GM12874 (cell line): ENCODE measurements at regions not wholly inside any gene's neighbourhood (a gene's known extent, or its start where the extent isn't known, plus 50 kb on each side); places are given as distances from the start of the nearest gene placed in this dataset.

ENCODE experiments used
- TF ChIP-seq, protein P1 (sequence below): IDR thresholded peaks from 2 replicates; pipeline ENCODE4 v1.5.1; 2011; ENCODE audit warnings: low read depth, mild to moderate bottlenecking, control low read depth, low read length, moderate library complexity; ENCODE audit not compliant: insufficient read depth

DNA sequence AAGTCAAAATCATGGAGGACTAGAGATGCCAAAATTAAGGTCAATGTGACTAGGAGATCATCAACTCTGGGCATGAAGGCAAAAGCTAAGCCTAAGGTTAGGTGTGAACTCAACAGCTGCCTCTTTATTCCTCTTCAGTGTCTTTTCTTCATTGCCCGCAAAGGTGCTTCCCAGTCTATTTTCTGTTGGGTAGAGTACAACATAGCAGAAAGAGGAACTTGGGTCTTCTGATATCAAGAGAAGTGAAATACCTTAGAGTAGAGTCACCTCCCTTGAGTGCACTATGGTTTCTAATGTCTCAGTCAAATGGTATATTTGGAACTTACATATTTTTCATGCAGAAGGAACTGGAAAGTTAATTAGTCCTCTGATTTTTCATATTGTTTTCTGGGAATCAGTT lies 122.5 kb upstream of the GRIN3A start:
- TF ChIP-seq, protein P1, sequence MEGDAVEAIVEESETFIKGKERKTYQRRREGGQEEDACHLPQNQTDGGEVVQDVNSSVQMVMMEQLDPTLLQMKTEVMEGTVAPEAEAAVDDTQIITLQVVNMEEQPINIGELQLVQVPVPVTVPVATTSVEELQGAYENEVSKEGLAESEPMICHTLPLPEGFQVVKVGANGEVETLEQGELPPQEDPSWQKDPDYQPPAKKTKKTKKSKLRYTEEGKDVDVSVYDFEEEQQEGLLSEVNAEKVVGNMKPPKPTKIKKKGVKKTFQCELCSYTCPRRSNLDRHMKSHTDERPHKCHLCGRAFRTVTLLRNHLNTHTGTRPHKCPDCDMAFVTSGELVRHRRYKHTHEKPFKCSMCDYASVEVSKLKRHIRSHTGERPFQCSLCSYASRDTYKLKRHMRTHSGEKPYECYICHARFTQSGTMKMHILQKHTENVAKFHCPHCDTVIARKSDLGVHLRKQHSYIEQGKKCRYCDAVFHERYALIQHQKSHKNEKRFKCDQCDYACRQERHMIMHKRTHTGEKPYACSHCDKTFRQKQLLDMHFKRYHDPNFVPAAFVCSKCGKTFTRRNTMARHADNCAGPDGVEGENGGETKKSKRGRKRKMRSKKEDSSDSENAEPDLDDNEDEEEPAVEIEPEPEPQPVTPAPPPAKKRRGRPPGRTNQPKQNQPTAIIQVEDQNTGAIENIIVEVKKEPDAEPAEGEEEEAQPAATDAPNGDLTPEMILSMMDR: no peak

- TF ChIP-seq, protein P1: no peak
Measured at GRCh38 chr9:101859620-101860019, 121.2 kb upstream of the GRIN3A start.

DNA sequence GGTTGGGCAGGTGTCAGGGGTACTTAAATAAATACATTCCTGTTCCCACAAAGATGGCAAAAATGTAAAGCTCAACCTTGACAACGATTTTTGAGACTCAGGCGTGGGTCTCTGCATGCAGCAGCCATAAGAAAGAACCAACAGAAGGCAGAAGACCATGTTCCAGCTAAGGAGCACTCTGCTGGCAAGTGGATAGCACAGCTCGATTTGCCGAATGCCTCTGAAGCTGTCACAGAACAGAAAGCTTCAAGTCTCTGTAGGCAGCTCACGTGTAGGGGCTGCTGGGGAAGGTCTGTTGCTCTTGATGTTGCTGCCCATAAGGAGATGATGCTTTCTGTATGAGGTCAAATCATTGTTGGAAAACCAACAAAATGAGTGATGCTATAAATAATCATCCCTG lies 119.6 kb upstream of the GRIN3A start:
- TF ChIP-seq, protein P1: no peak

DNA sequence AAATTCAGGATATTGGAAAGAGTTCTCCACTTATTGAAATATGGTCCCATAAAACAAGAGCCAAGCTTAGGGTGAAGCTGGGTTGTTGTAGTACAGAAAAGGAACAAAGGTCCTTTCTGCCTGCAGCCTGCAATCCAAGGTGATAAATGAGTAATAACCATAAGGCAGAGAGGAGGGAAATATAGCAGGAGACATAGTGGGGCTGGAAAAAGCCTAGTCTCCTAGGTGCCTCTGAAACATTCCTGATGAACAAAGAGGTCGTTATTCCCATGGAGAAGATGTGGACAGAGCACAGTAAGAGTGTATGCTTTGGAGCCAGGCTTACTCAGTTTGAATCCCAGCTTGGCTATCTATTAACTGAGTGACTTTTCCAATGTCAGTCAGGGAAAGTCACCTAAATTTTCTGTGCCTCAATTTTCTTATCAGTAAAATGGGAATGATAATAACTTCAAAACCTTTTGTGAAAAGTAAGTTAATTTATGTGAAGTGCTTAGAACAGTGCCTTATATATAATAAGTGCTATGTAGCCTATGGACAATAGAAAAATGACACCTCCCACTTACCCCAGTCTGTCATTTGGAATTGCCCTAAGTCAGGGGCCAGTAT lies 110.8 kb upstream of the GRIN3A start:
- TF ChIP-seq, protein P1: no peak

DNA sequence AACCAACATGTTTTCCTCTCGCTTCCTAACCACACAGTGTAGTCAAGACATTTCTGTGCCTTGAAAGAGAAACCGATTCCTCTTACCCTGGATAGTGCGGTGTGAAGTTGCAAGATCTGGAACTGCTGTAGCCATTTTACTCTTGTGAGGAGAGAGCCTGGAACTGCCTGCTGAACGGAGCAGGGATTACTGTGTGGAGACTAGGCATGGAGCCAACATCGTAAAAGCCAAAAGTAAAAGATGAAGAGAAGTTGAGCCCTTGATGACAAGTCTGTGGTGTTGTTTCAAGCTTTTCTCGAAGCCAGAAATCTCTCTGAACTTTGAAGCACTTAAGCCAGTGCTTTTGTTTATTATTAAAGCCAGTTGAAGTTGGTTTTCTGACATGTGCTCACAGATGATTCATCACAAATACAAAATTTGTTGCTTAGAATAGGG lies 110.1 kb upstream of the GRIN3A start:
- TF ChIP-seq, protein P1: no peak

DNA sequence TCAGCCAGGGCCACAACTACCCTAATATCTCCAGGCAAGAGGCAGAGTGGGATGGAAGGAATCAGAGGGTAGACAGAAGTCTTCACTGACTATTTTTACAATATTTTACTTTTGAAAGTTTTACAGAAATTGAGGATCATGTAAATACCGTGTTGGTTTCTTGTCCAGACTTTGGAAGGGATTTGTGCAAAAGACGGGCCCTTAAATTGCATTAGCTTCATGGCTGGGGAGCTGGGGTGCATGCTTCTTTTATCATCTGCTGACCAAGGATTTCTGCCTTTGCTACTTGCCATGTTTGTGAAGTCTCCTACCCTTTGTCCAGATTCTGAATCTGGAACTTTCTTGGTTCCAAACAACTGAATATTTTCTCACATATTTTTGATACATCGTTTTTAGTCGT lies 107.7 kb upstream of the GRIN3A start:
- TF ChIP-seq, protein P1: no peak

GRCh38 chr9:101840694-101841188 lies 102.3 kb upstream of the GRIN3A start:
- TF ChIP-seq, protein P1: no peak
